Vagina (tissue), 2 donors: ENCODE measurements at regions not wholly inside any gene's neighbourhood (a gene's known extent, or its start where the extent isn't known, plus 50 kb on each side); places are given as distances from the start of the nearest gene placed in this dataset.

Experiments
- CTCF ChIP-seq, 3 experiments: fragments of 450-650 bp in 2 of 3; fragments of 200-600 bp in 1 of 3; sonication (generic) in 1 of 3; IDR thresholded peaks; one replicate each; pipeline ENCODE4 v1.5.1; 2017 to 2019; ENCODE audit warnings: antibody characterized with exemption in 3 of 3, mild to moderate bottlenecking in 2 of 3, moderate library complexity in 2 of 3
- POLR2A ChIP-seq, 2 donors: fragments of 450-650 bp; IDR thresholded peaks; one replicate each; pipeline ENCODE4 v1.6.1; 2017; ENCODE audit warnings: antibody characterized with exemption in 2 of 2, mild to moderate bottlenecking in 2 of 2, moderate library complexity in 2 of 2

- TF ChIP-seq POLR2A (IDR thresholded peaks at IDR 0.05) (no peak), CTCF (IDR thresholded peaks at IDR 0.05) (no peak)
Measured at GRCh38 chr4:20589436-20589835, 110.8 kb upstream of the PACRGL start.
